Suprapubic skin (tissue), 4 donors: ENCODE measurements at regions not wholly inside any gene's neighbourhood (a gene's known extent, or its start where the extent isn't known, plus 50 kb on each side); places are given as distances from the start of the nearest gene placed in this dataset.

Experiments
- DNase-seq, 2 donors: peaks; one replicate each; pipeline ENCODE4 v3.0.0-alpha.2; 2019; ENCODE audit warnings: low spot score in 2 of 2
- H3K27ac ChIP-seq: fragments of 200-600 bp; sonication (generic); one replicate; pipeline ENCODE4 v1.5.1; 2019
- H3K27me3 ChIP-seq: fragments of 200-600 bp; sonication (generic); one replicate; pipeline ENCODE4 v1.5.1; 2019
- H3K36me3 ChIP-seq: fragments of 200-600 bp; sonication (generic); one replicate; pipeline ENCODE4 v1.5.1; 2019
- H3K4me1 ChIP-seq: fragments of 200-600 bp; sonication (generic); one replicate; pipeline ENCODE4 v1.5.1; 2019
- H3K4me3 ChIP-seq: fragments of 200-600 bp; sonication (generic); one replicate; pipeline ENCODE4 v1.5.1; 2019; ENCODE audit warnings: mild to moderate bottlenecking
- H3K9me3 ChIP-seq: fragments of 200-600 bp; sonication (generic); one replicate; pipeline ENCODE4 v1.5.1; 2019
- EP300 ChIP-seq: sonication (generic); formaldehyde crosslinking; IDR thresholded peaks from one replicate; pipeline ENCODE4 v1.6.1; 2017; ENCODE audit warnings: antibody characterized with exemption
- POLR2A ChIP-seq, 2 donors: fragments of 450-650 bp; IDR thresholded peaks; one replicate each; pipeline ENCODE4 v1.6.1; 2017; ENCODE audit warnings: antibody characterized with exemption in 2 of 2, mild to moderate bottlenecking in 2 of 2, moderate library complexity in 2 of 2
- POLR2AphosphoS5 ChIP-seq, 3 donors: sonication (generic); formaldehyde crosslinking; IDR thresholded peaks; one replicate each; pipeline ENCODE4 v1.6.1; 2017; ENCODE audit warnings: antibody characterized with exemption in 3 of 3
- WGBS: methylation state at CpG from one replicate; pipeline ENCODE4 v1.1.5; 2018; 5-methylcytosine and 5-hydroxymethylcytosine counted together
- TF ChIP-seq, protein P1 (sequence below), 2 donors: fragments of 200-600 bp in 1 of 2; fragments of 450-650 bp in 1 of 2; sonication (generic) in 1 of 2; IDR thresholded peaks; one replicate each; pipeline ENCODE4 v1.5.1; 2016 to 2019; ENCODE audit warnings: antibody characterized with exemption in 2 of 2, mild to moderate bottlenecking in 1 of 2, moderate library complexity in 1 of 2

DNA sequence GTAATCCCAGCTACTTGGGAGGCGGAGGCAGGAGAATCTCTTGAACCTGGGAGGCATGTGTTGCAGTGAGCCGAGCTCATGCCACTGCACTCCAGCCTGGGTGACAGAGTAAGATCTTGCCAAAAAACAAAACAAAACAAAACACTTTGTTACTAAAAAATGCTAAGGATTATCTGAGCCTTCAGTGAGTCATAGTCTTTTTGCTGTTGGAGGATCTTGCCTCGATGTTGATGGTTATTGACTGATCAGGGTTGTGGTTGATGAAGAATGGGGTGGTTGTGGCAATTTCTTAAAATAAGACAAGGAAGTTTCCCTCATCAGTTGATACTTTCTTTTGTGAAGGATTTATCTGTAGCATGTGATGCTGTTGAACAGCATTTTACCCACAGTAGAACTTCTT is 196.8 kb upstream of the HDDC2 start:
- Histone ChIP-seq H3K27ac (no peak overlapping the region), H3K36me3 (no peaks in the 10 kb centered on the region), H3K27me3 (no peaks in the 10 kb centered on the region), H3K4me3 (no peak overlapping the region), H3K4me1 (no peaks in the 10 kb centered on the region), H3K9me3 (no peaks in the 10 kb centered on the region)
- TF ChIP-seq EP300 (no peak), POLR2A (IDR thresholded peaks at IDR 0.05) (no peak), POLR2AphosphoS5 (IDR thresholded peaks at IDR 0.05) (no peak)
- TF ChIP-seq, protein P1, sequence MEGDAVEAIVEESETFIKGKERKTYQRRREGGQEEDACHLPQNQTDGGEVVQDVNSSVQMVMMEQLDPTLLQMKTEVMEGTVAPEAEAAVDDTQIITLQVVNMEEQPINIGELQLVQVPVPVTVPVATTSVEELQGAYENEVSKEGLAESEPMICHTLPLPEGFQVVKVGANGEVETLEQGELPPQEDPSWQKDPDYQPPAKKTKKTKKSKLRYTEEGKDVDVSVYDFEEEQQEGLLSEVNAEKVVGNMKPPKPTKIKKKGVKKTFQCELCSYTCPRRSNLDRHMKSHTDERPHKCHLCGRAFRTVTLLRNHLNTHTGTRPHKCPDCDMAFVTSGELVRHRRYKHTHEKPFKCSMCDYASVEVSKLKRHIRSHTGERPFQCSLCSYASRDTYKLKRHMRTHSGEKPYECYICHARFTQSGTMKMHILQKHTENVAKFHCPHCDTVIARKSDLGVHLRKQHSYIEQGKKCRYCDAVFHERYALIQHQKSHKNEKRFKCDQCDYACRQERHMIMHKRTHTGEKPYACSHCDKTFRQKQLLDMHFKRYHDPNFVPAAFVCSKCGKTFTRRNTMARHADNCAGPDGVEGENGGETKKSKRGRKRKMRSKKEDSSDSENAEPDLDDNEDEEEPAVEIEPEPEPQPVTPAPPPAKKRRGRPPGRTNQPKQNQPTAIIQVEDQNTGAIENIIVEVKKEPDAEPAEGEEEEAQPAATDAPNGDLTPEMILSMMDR (IDR thresholded peaks at IDR 0.05): no peak
- no peak for DNase-seq
- 88% methylated on average over 3 of the region's 3 CpGs for WGBS

DNA sequence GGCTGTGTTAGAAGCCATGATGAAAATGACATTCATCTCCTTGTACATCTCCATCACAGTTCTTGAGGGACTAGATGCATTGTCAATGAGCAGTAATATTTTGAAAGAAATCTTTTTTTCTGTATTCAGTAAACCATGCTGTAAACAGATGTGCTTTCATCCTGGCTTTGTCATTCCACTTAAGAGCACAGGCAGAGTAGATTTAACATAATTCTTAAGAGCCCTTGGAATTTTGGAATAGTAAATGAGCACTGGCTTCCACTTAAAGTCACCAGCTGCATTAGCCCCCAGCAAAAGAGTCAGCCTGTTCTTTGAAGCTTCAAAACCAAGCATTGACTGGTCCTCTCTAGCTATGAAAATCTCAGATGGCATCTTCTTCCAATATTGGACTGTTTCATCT is 197.8 kb upstream of the HDDC2 start:
- TF ChIP-seq EP300: no peak
- no peak for TF ChIP-seq POLR2AphosphoS5 (IDR thresholded peaks at IDR 0.05)
- no peak for TF ChIP-seq POLR2A (IDR thresholded peaks at IDR 0.05)
- TF ChIP-seq, protein P1 (IDR thresholded peaks at IDR 0.05): no peak
- H3K27me3 ChIP-seq: no peaks in the 10 kb centered on the region
- no peak overlapping the region for H3K4me3 ChIP-seq
- H3K27ac ChIP-seq: no peak overlapping the region
- no peaks in the 10 kb centered on the region for H3K4me1 ChIP-seq
- H3K9me3 ChIP-seq: no peaks in the 10 kb centered on the region
- no peaks in the 10 kb centered on the region for H3K36me3 ChIP-seq
- no peak for DNase-seq

DNA sequence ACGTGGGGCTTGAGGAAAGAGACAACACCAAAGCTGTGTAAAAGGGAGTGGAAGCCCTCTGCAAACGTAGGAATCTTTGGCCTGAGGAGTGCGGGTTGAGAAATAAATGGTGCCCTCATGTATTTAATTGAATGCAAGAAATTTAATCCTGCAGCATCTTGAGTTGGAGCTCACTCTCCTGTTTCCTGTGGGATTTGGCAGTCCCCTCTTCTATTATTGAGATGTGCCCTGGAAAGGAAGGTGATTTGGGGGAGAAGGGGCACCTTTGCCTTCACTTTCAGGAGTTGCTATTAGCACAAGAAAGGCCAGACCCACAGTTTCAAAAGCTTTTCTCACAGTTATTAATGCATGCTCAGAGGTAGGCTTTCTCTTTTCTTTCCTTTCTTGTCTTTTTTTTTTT is 201.4 kb upstream of the HDDC2 start:
- H3K27me3 ChIP-seq: no peaks in the 10 kb centered on the region
- 66% methylated on average over 3 of the region's 3 CpGs for WGBS
- H3K36me3 ChIP-seq: no peaks in the 10 kb centered on the region
- DNase-seq: no peak
- no peaks in the 10 kb centered on the region for H3K9me3 ChIP-seq
- no peaks in the 10 kb centered on the region for H3K4me1 ChIP-seq
- H3K27ac ChIP-seq: no peak overlapping the region
- H3K4me3 ChIP-seq: no peak overlapping the region
- no peak for TF ChIP-seq EP300

DNA sequence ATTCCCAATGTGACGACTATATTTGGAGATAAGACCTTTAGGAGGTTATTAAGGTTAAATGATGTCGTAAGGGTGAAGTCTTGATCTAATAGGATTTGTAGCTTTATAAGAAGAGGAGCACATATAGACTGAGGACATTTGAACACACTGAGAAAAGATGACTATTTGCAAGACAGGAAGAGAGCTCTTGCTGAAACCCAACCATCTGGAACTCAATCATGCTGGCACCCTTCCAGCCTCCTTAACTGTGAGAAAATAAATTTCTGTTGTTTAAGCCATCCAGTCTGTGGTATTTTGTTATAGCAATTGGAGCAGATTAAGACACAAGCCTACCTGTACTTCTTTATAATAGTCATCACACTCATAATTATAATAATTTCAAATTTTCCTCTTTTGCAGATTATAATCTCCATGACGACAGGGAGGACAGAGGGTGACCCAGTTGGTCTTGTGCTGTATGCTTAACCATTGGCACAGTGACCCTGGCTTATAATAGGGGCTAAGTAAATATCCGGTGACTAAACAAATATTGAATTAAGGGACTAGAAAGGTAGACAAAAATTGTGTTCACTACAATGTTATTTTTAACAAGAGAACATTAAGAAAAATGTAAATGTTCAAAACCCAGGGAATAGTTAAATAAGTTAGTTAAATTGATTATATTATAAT is 206.4 kb upstream of the HDDC2 start:
- Histone ChIP-seq H3K4me1 (no peaks in the 10 kb centered on the region), H3K9me3 (no peaks in the 10 kb centered on the region), H3K27me3 (no peaks in the 10 kb centered on the region), H3K27ac (no peak overlapping the region), H3K36me3 (no peaks in the 10 kb centered on the region), H3K4me3 (no peak overlapping the region)
- TF ChIP-seq POLR2A (IDR thresholded peaks at IDR 0.05): no peak
- no peak for TF ChIP-seq EP300
- TF ChIP-seq, protein P1 (IDR thresholded peaks at IDR 0.05): no peak
- TF ChIP-seq POLR2AphosphoS5 (IDR thresholded peaks at IDR 0.05): no peak
- no peak for DNase-seq
- 56% methylated on average over 4 of the region's 4 CpGs for WGBS

DNA sequence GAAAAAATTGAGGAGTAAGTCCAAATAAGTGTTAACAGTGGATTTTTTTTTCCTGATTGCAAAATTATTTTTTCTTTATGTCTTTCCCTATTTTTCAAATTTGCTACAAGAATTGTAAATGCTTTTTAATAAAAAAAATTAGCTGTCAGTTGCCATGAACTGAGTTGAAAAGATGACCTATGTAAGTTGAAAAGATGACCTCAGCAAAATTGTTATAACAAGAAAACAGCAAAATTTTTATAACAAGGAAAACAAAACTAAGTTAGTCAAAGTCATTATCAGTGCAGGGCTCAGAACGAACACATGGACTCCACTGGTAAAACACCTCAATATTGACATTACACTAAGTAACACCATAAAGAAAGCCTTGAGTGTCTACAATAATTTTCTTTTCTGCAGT is 207.0 kb upstream of the HDDC2 start:
- Histone ChIP-seq H3K9me3 (no peaks in the 10 kb centered on the region), H3K4me1 (no peaks in the 10 kb centered on the region), H3K27me3 (no peaks in the 10 kb centered on the region), H3K27ac (no peak overlapping the region), H3K4me3 (no peak overlapping the region), H3K36me3 (no peaks in the 10 kb centered on the region)
- no peak for DNase-seq
- 77% methylated on average over 1 of the region's 1 CpG for WGBS
- no peak for TF ChIP-seq POLR2A (IDR thresholded peaks at IDR 0.05)
- TF ChIP-seq EP300: no peak
- TF ChIP-seq, protein P1 (IDR thresholded peaks at IDR 0.05): no peak
- TF ChIP-seq POLR2AphosphoS5 (IDR thresholded peaks at IDR 0.05): no peak

DNA sequence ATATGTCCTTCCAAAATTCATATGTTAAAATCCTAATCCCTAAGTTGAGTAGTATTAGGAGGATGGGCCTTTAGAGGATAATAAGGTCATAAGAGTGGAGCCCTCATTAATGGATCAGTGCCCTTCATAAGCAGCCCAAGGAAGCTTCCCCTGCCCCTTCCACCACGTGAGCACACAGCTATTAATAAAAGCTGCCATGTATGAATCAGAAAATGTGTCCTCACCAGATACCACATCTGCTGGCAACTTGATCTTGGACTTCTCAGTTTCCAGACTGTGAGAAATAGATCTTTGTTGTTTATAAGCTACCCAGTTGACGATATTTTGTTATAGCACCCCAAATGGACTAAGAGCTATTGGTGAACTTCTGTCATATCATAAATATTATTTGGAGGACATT is 207.7 kb upstream of the HDDC2 start:
- no peak overlapping the region for H3K4me3 ChIP-seq
- no peak for DNase-seq
- TF ChIP-seq, protein P1 (IDR thresholded peaks at IDR 0.05): no peak
- TF ChIP-seq EP300 (no peak), POLR2A (IDR thresholded peaks at IDR 0.05) (no peak), POLR2AphosphoS5 (IDR thresholded peaks at IDR 0.05) (no peak)
- no peaks in the 10 kb centered on the region for H3K27me3 ChIP-seq
- no peaks in the 10 kb centered on the region for H3K36me3 ChIP-seq
- 82% methylated on average over 2 of the region's 2 CpGs for WGBS
- no peaks in the 10 kb centered on the region for H3K4me1 ChIP-seq
- no peaks in the 10 kb centered on the region for H3K9me3 ChIP-seq
- H3K27ac ChIP-seq: no peak overlapping the region
